ENCODE measurements at regions not wholly inside any gene's neighbourhood (a gene's known extent, or its start where the extent isn't known, plus 50 kb on each side); places are given as distances from the start of the nearest gene placed in this dataset.

- CTCF ChIA-PET, result no interaction called here
- no peaks in the 10 kb centered on the region for H3K27me3 ChIP-seq (ENCODE audit: insufficient read depth, low read length)
- H3K4me3 ChIP-seq (replicated peaks in 1 of 2; ENCODE audit: low read depth in 1 of 2, low read length in 2 of 2), result no peak overlapping the region
- intact Hi-C loops (cut with micrococcal nuclease), result no loop called here
- H3K79me2 ChIP-seq (ENCODE audit: insufficient read depth, low read length), result no peaks in the 10 kb centered on the region
- H3K4me1 ChIP-seq (ENCODE audit: control insufficient read depth in 1 of 2, insufficient read depth in 2 of 2, low read length in 2 of 2), result no peaks in the 10 kb centered on the region
- TF ChIP-seq ZBTB33 (IDR thresholded peaks at IDR 0.05; ENCODE audit: extremely low read depth, insufficient replicate concordance, low read length), result no peak
- TF ChIP-seq ATF3 (IDR thresholded peaks at IDR 0.05), result no peak
- no peak for TF ChIP-seq ZFX (IDR thresholded peaks at IDR 0.05)
- no peak for TF ChIP-seq POLR2AphosphoS5 (IDR thresholded peaks at IDR 0.05; ENCODE audit: low read depth, low read length)
- no peak for TF ChIP-seq EZH2phosphoT487 (IDR thresholded peaks at IDR 0.05; ENCODE audit: borderline replicate concordance)
- TF ChIP-seq POLR2A (IDR thresholded peaks at IDR 0.05; ENCODE audit: borderline replicate concordance, extremely low read depth, insufficient read depth, insufficient read length), result no peak
- H2AFZ ChIP-seq (ENCODE audit: low read depth, low read length, poor library complexity, severe bottlenecking), result no peak overlapping the region
- H3K9ac ChIP-seq (ENCODE audit: low read length), result no peak overlapping the region
- no peaks in the 10 kb centered on the region for H3K36me3 ChIP-seq (ENCODE audit: control insufficient read depth in 1 of 2, insufficient read depth in 2 of 2, low read length in 2 of 2)
- H4K20me1 ChIP-seq (ENCODE audit: insufficient read depth), result no peaks in the 10 kb centered on the region
- no peak for DNase-seq (ENCODE audit: low read depth, low spot score)
- H3K27ac ChIP-seq (ENCODE audit: low read depth, low read length), result no peak overlapping the region
- no TSS peak for BruUV-seq (replicated peaks)
- H3K9me2 ChIP-seq (ENCODE audit: insufficient read depth), result no peaks in the 10 kb centered on the region
- peaks cover 13 to 20% of the 10 kb centered on the region in 2 experiments; a peak in 2 of 4 replicates for H3K9me3 ChIP-seq (ENCODE audit: control insufficient read depth in 1 of 2, insufficient read depth in 1 of 2, low read depth in 1 of 2, low read length in 2 of 2)
- RAD21 ChIA-PET (ENCODE audit: low non-redundant PET in 1 of 2, low total read pairs in 2 of 2, uncharacterized antibody in 2 of 2, unreplicated experiment in 2 of 2), result no interaction called here
- POLR2A ChIA-PET, result no interaction called here
- H3K4me2 ChIP-seq (ENCODE audit: low read length), result no peak overlapping the region
- ATAC-seq, result no peak
Measured at GRCh38 chr16:35150805-35151312, 1691.4 kb downstream of the TP53TG3F start.

- Histone ChIP-seq H3K4me3 (replicated peaks in 1 of 2; ENCODE audit: low read depth in 1 of 2, low read length in 2 of 2) (no peak overlapping the region), H3K79me2 (ENCODE audit: insufficient read depth, low read length) (no peaks in the 10 kb centered on the region), H3K4me1 (ENCODE audit: control insufficient read depth in 1 of 2, insufficient read depth in 2 of 2, low read length in 2 of 2) (no peaks in the 10 kb centered on the region), H2AFZ (ENCODE audit: low read depth, low read length, poor library complexity, severe bottlenecking) (no peak overlapping the region), H3K27ac (ENCODE audit: low read depth, low read length) (no peak overlapping the region), H3K27me3 (ENCODE audit: insufficient read depth, low read length) (no peaks in the 10 kb centered on the region), H3K9me3 (ENCODE audit: control insufficient read depth in 1 of 2, insufficient read depth in 1 of 2, low read depth in 1 of 2, low read length in 2 of 2) (peaks cover 13 to 16% of the 10 kb centered on the region in 2 experiments; a peak in 2 of 4 replicates), H3K9me2 (ENCODE audit: insufficient read depth) (no peaks in the 10 kb centered on the region), H4K20me1 (ENCODE audit: insufficient read depth) (no peaks in the 10 kb centered on the region), H3K4me2 (ENCODE audit: low read length) (no peak overlapping the region), H3K36me3 (ENCODE audit: control insufficient read depth in 1 of 2, insufficient read depth in 2 of 2, low read length in 2 of 2) (no peaks in the 10 kb centered on the region), H3K9ac (ENCODE audit: low read length) (no peak overlapping the region)
- no peak for ATAC-seq
- RAD21 ChIA-PET (ENCODE audit: low non-redundant PET in 1 of 2, low total read pairs in 2 of 2, uncharacterized antibody in 2 of 2, unreplicated experiment in 2 of 2), result no interaction called here
- DNase-seq (ENCODE audit: low read depth, low spot score), result no peak
- BruUV-seq (replicated peaks), result no TSS peak
- POLR2A ChIA-PET, result no interaction called here
- CTCF ChIA-PET, result no interaction called here
- intact Hi-C loops (cut with micrococcal nuclease), result no loop called here
- no peak for TF ChIP-seq SRF (IDR thresholded peaks at IDR 0.05; ENCODE audit: low read depth)
- TF ChIP-seq ZBTB33 (IDR thresholded peaks at IDR 0.05; ENCODE audit: extremely low read depth, insufficient replicate concordance, low read length), result no peak
- TF ChIP-seq EZH2 (IDR thresholded peaks at IDR 0.05), result no peak
- no peak for TF ChIP-seq POLR2A (IDR thresholded peaks at IDR 0.05; ENCODE audit: borderline replicate concordance, extremely low read depth, insufficient read depth, insufficient read length)
- TF ChIP-seq CBX3 (IDR thresholded peaks at IDR 0.05; ENCODE audit: low read depth), result no peak
- no peak for TF ChIP-seq SP1 (IDR thresholded peaks at IDR 0.05; ENCODE audit: low read depth)
- TF ChIP-seq FOSL1 (IDR thresholded peaks at IDR 0.05; ENCODE audit: low read depth), result no peak
- TF ChIP-seq ZFX (IDR thresholded peaks at IDR 0.05), result no peak
- no peak for TF ChIP-seq EZH2phosphoT487 (IDR thresholded peaks at IDR 0.05; ENCODE audit: borderline replicate concordance)
- TF ChIP-seq YY1 (IDR thresholded peaks at IDR 0.05; ENCODE audit: extremely low read depth, insufficient replicate concordance, low read depth, low read length), result no peak
- TF ChIP-seq, protein P1, sequence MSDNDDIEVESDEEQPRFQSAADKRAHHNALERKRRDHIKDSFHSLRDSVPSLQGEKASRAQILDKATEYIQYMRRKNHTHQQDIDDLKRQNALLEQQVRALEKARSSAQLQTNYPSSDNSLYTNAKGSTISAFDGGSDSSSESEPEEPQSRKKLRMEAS (IDR thresholded peaks at IDR 0.05), result no peak
Measured at GRCh38 chr16:35152067-35152627, 1692.7 kb downstream of the TP53TG3F start.

Measured in HCT116 (cell line).